Gastroesophageal sphincter (tissue), 3 donors: ENCODE measurements at regions not wholly inside any gene's neighbourhood (a gene's known extent, or its start where the extent isn't known, plus 50 kb on each side); places are given as distances from the start of the nearest gene placed in this dataset.

Source experiments
- CTCF ChIP-seq, 4 experiments: fragments of 200-600 bp in 2 of 4; fragments of 450-650 bp in 2 of 4; sonication (generic) in 1 of 4; IDR thresholded peaks; one replicate each; pipeline ENCODE4 v1.5.1; 2017 to 2019; ENCODE audit warnings: antibody characterized with exemption in 4 of 4, mild to moderate bottlenecking in 2 of 4, moderate library complexity in 2 of 4
- POLR2A ChIP-seq, 2 donors: fragments of 450-650 bp; IDR thresholded peaks; one replicate each; pipeline ENCODE4 v1.6.1; 2017; ENCODE audit warnings: antibody characterized with exemption in 2 of 2, mild to moderate bottlenecking in 2 of 2, moderate library complexity in 1 of 2
- POLR2AphosphoS5 ChIP-seq: sonication (generic); formaldehyde crosslinking; IDR thresholded peaks from one replicate; pipeline ENCODE4 v1.6.1; 2017; ENCODE audit warnings: antibody characterized with exemption

- TF ChIP-seq CTCF (IDR thresholded peaks at IDR 0.05) (no peak), POLR2AphosphoS5 (no peak), POLR2A (IDR thresholded peaks at IDR 0.05) (no peak)
Observed at GRCh38 chr12:98113548-98113947, 401.8 kb upstream of the TMPO start.
